BLaER1 (cell line): ENCODE measurements at regions not wholly inside any gene's neighbourhood (a gene's known extent, or its start where the extent isn't known, plus 50 kb on each side); places are given as distances from the start of the nearest gene placed in this dataset.

Source experiments
- H3K27ac ChIP-seq: shearing (Covaris generic); formaldehyde crosslinking; 2 replicates; pipeline ENCODE4 v1.8.1; 2022
- H3K27me3 ChIP-seq: shearing (Covaris generic); formaldehyde crosslinking; 2 replicates; pipeline ENCODE4 v1.8.1; 2022
- H3K36me3 ChIP-seq: shearing (Covaris generic); formaldehyde crosslinking; 2 replicates; pipeline ENCODE4 v1.8.1; 2022
- H3K4me1 ChIP-seq: shearing (Covaris generic); formaldehyde crosslinking; 2 replicates; pipeline ENCODE4 v1.8.1; 2022
- H3K4me2 ChIP-seq: shearing (Covaris generic); formaldehyde crosslinking; 2 replicates; pipeline ENCODE4 v1.8.1; 2022
- H3K4me3 ChIP-seq: shearing (Covaris generic); formaldehyde crosslinking; 2 replicates; pipeline ENCODE4 v1.8.1; 2022
- H3K9ac ChIP-seq: shearing (Covaris generic); formaldehyde crosslinking; 2 replicates; pipeline ENCODE4 v1.8.1; 2022
- H3K9me3 ChIP-seq: shearing (Covaris generic); formaldehyde crosslinking; 2 replicates; pipeline ENCODE4 v1.8.1; 2022
- H4K20me1 ChIP-seq: shearing (Covaris generic); formaldehyde crosslinking; 2 replicates; pipeline ENCODE4 v1.8.1; 2022
- Cebpa-rat ChIP-seq: shearing (Covaris generic); IDR thresholded peaks from 2 replicates; pipeline ENCODE4 v1.8.1; 2022

DNA sequence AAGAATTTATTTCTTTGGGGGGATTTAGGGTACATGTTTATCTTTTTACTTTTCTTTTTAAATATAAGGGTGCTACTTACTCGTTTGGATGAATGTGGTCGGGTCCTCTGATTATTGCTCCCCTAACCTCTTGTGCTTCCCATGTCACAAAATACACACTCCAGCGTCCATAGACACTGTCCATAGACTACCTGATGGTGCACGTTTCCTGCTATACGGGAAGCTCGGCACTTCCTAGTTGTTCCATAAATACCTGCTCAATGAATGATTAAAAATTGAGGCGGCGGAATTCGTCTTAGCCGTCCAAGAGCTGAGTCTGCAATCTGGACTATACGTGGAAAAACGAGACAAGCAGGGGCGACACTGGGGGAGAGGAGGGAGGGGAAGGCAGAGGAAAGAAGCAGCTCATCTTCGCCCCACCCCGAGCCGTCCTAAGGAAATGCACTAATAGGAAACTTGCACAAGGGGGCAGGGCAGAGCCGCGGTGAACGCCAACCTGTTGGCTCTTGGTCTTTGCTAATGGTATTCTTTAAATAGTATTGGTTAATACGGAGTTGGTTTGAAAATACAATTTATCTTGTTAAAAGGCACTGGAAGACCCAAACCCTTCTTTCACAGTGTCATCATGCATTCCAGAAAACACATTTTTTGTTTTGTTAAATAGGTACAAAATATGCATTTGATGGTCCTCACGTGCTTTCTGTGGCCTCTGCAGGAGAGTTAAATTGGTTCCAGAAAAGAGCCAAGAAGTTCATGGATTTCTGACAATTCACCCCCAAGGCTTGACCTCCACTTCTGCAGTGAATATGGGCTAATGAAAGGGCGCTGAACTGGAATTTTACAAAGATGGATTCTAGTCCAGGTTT lies 73.0 kb upstream of the KCTD1 start:
- H3K4me3 ChIP-seq: peak overlapping the region; percentile 52; the same call in 1 of the 2 replicates
- peaks cover 43% of the 10 kb centered on the region for H3K9me3 ChIP-seq
- 0 out of 2 replicates have a peak, but pooled peaks cover 5% of the 10 kb centered on the region for H3K4me1 ChIP-seq
- H3K27ac ChIP-seq: no peak overlapping the region
- no peak for TF ChIP-seq Cebpa-rat
- no peaks in the 10 kb centered on the region for H3K27me3 ChIP-seq
- no peak overlapping the region for H3K9ac ChIP-seq
- no peaks in the 10 kb centered on the region for H4K20me1 ChIP-seq
- peak overlapping the region; percentile 61 for H3K4me2 ChIP-seq
- no peaks in the 10 kb centered on the region for H3K36me3 ChIP-seq

DNA sequence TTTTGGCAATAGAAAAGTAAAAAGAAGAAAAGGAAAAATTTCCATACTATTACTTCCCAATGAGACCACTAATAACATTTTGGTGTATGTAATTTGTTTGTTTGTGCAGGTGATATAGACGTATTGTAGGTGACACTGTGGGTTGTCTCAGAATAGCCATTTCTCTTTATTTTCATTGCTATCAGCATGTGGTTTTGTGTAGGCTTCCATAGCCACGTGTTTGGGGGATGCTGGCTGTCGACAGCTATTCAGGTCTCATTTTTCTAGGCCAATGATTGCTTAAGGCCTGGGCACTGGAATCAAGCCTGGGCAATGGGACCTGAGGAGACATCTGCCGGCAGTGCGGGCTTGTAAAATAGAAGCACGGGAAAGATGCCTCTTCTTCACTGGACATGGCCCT lies 71.0 kb upstream of the KCTD1 start:
- Histone ChIP-seq H3K36me3 (no peaks in the 10 kb centered on the region), H3K9ac (no peak overlapping the region), H3K27ac (no peak overlapping the region), H4K20me1 (no peaks in the 10 kb centered on the region), H3K4me2 (no peak overlapping the region), H3K4me3 (no peak overlapping the region), H3K4me1 (peaks cover 14% of the 10 kb centered on the region), H3K9me3 (peaks cover 22% of the 10 kb centered on the region), H3K27me3 (no peaks in the 10 kb centered on the region)
- TF ChIP-seq Cebpa-rat: no peak

DNA sequence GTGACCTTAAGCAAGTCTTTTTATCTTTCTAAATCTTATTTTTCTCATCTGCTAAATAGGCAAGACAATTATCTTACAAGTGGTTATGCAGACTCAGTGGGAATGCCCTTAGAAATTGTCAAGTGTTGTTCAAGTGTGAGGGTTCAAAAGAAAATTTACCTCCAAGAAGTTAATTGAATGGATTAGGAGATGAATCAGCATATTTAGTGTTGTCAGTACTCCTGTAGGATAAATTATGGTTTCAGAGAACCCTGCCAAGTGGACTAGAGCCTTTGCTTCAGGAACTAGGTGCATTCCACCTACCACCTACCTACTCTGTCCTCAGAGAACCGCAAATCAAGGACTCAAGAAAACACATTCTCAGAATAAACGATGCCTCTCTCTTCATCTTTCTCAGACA lies 69.8 kb upstream of the KCTD1 start:
- Histone ChIP-seq H3K9me3 (peaks cover 10% of the 10 kb centered on the region), H3K36me3 (no peaks in the 10 kb centered on the region), H3K4me1 (peaks cover 14% of the 10 kb centered on the region), H3K4me2 (no peak overlapping the region), H3K9ac (no peak overlapping the region), H4K20me1 (no peaks in the 10 kb centered on the region), H3K27ac (no peak overlapping the region), H3K27me3 (no peaks in the 10 kb centered on the region), H3K4me3 (no peak overlapping the region)
- TF ChIP-seq Cebpa-rat: no peak

GRCh38 chr18:26617151-26617554 lies 68.8 kb upstream of the KCTD1 start:
- Histone ChIP-seq H4K20me1 (no peaks in the 10 kb centered on the region), H3K27me3 (no peaks in the 10 kb centered on the region), H3K27ac (no peak overlapping the region), H3K9ac (no peak overlapping the region), H3K4me3 (no peak overlapping the region), H3K36me3 (no peaks in the 10 kb centered on the region), H3K4me1 (peaks cover 14% of the 10 kb centered on the region), H3K4me2 (no peak overlapping the region), H3K9me3 (0 out of 2 replicates have a peak, but pooled peaks cover under 1% of the 10 kb centered on the region)
- no peak for TF ChIP-seq Cebpa-rat

DNA sequence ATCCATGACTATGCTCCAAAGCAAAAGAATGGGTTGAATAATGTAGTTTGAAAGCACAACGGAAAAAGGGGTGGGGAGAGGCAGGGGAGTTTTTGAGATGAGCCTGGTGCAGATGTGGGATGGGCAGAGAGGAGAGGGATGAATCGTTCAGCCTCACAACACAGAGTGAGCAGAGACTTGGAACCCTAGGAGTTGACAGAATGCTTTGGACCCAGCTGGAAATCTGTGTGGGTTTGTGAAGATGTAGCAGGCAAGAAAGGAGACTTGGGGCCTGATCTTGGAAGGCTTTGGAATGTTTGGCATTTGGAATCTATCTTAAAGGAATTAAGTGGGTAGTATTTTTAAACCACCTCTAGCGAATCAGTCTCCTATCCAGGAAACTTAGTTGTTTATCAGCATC lies 66.0 kb upstream of the KCTD1 start:
- H3K4me1 ChIP-seq: peaks cover 9% of the 10 kb centered on the region
- TF ChIP-seq Cebpa-rat: no peak
- no peaks in the 10 kb centered on the region for H3K36me3 ChIP-seq
- H3K9ac ChIP-seq: no peak overlapping the region
- H3K4me2 ChIP-seq: no peak overlapping the region
- H3K4me3 ChIP-seq: no peak overlapping the region
- no peaks in the 10 kb centered on the region for H3K27me3 ChIP-seq
- H4K20me1 ChIP-seq: no peaks in the 10 kb centered on the region
- H3K27ac ChIP-seq: no peak overlapping the region
- no peaks in the 10 kb centered on the region for H3K9me3 ChIP-seq
